PC-3 (cell line): ENCODE measurements at regions not wholly inside any gene's neighbourhood (a gene's known extent, or its start where the extent isn't known, plus 50 kb on each side); places are given as distances from the start of the nearest gene placed in this dataset.

Experiments used
- ATAC-seq: fragments of 200-7000 bp; cut with Tn5 transposase; 2 replicates; pipeline ENCODE4 v1.9.1; 2020; ENCODE audit warnings: mild to moderate bottlenecking, moderate library complexity
- BruUV-seq: library from RNA; stranded (reverse); fragments of 400-500 nt; replicated peaks from 2 replicates; lab custom pipeline; 2021; lab: Mats Ljungman, UMichigan
- CTCF ChIA-PET: fragments of 300-600 bp; sonication (Branson Sonifier 250); formaldehyde crosslinking; loops from one replicate; lab custom pipeline; 2022; ENCODE audit warnings: antibody characterized with exemption; lab: Charles Lee
- POLR2A ChIA-PET: fragments of 300-600 bp; sonication (Branson Sonifier 250); formaldehyde crosslinking; loops from one replicate; lab custom pipeline; 2022; ENCODE audit warnings: antibody characterized with exemption; ENCODE audit not compliant: unreplicated experiment; lab: Charles Lee
- DNase-seq: peaks from one replicate; pipeline ENCODE4 v3.0.0-alpha.2; 2015
- H2AFZ ChIP-seq: fragments of 300-600 bp; sonication (generic); 2 replicates; pipeline ENCODE4 v1.6.0; 2016; ENCODE audit warnings: antibody characterized with exemption, low read length
- H3F3A ChIP-seq: fragments of 300-600 bp; sonication (generic); one replicate; pipeline ENCODE4 v1.6.0; 2017; ENCODE audit warnings: antibody characterized with exemption, low read length, control low read depth, mild to moderate bottlenecking; ENCODE audit not compliant: unreplicated experiment
- H3K27ac ChIP-seq: fragments of 300-600 bp; sonication (generic); 2 replicates; pipeline ENCODE4 v1.5.1; 2016; ENCODE audit warnings: mild to moderate bottlenecking, low read length
- H3K27me3 ChIP-seq: fragments of 300-600 bp; sonication (generic); 2 replicates; pipeline ENCODE4 v1.6.1; 2016; ENCODE audit warnings: low read length, mixed read lengths
- H3K36me3 ChIP-seq: fragments of 300-600 bp; sonication (generic); 2 replicates; pipeline ENCODE4 v1.6.1; 2016; ENCODE audit warnings: low read depth, mixed run types, low read length, mixed read lengths
- H3K4me1 ChIP-seq: fragments of 300-600 bp; sonication (generic); 2 replicates; pipeline ENCODE4 v1.5.1; 2016; ENCODE audit warnings: low read length; ENCODE audit not compliant: insufficient read depth
- H3K4me2 ChIP-seq: fragments of 300-600 bp; sonication (generic); 2 replicates; pipeline ENCODE4 v1.6.0; 2016; ENCODE audit warnings: low read length
- H3K4me3 ChIP-seq: fragments of 300-600 bp; sonication (generic); 2 replicates; pipeline ENCODE4 v1.5.1; 2016; ENCODE audit warnings: mild to moderate bottlenecking, low read length, mixed read lengths
- H3K79me2 ChIP-seq: fragments of 300-600 bp; sonication (generic); 2 replicates; pipeline ENCODE4 v1.6.1; 2017; ENCODE audit warnings: low read length, mixed read lengths
- H3K9ac ChIP-seq: fragments of 300-600 bp; sonication (generic); 2 replicates; pipeline ENCODE4 v1.6.0; 2016; ENCODE audit warnings: mild to moderate bottlenecking, low read length
- H3K9me2 ChIP-seq: fragments of 300-600 bp; sonication (generic); replicated peaks from 2 replicates; pipeline ENCODE4 v1.6.1; 2016; ENCODE audit warnings: mixed run types, low read length, mixed read lengths
- H3K9me3 ChIP-seq: fragments of 300-600 bp; sonication (generic); 2 replicates; pipeline ENCODE4 v1.6.1; 2016; ENCODE audit warnings: low read length, mixed read lengths
- H4K20me1 ChIP-seq: fragments of 300-600 bp; sonication (generic); 2 replicates; pipeline ENCODE4 v1.6.1; 2016; ENCODE audit warnings: low read length, mixed read lengths
- EZH2 ChIP-seq: fragments of 300-600 bp; sonication (generic); IDR thresholded peaks from one replicate; pipeline ENCODE4 v1.6.1; 2017; ENCODE audit warnings: antibody characterized with exemption, mild to moderate bottlenecking, low read length; ENCODE audit not compliant: unreplicated experiment
- EZH2phosphoT487 ChIP-seq: fragments of 300-600 bp; sonication (generic); IDR thresholded peaks from 2 replicates; pipeline ENCODE4 v1.6.1; 2018; ENCODE audit warnings: mild to moderate bottlenecking, antibody characterized with exemption, low read length, borderline replicate concordance
- intact Hi-C: fragments of 100-400 bp; cut with micrococcal nuclease; formaldehyde crosslinking; loops from 2 replicates; pipeline ENCODE4 v1.9.0; 2023
- TF ChIP-seq, protein P1 (sequence below): fragments of 300-600 bp; sonication (generic); conservative IDR thresholded peaks from 2 replicates; pipeline ENCODE4 v1.5.1; 2017; ENCODE audit warnings: antibody characterized with exemption, low read depth, mild to moderate bottlenecking, low read length

GRCh38 chr2:179354739-179355537, 90.3 kb upstream of the SESTD1 start:
- Histone ChIP-seq H3K9me2 (no peaks in the 10 kb centered on the region), H3K27me3 (no peaks in the 10 kb centered on the region), H2AFZ (no peak overlapping the region), H3K9me3 (no peaks in the 10 kb centered on the region), H3K4me3 (no peak overlapping the region), H3K36me3 (no peaks in the 10 kb centered on the region), H3K27ac (no peak overlapping the region), H3K79me2 (no peaks in the 10 kb centered on the region), H3K4me1 (no peaks in the 10 kb centered on the region), H3F3A (no peaks in the 10 kb centered on the region), H3K9ac (no peak overlapping the region), H3K4me2 (no peak overlapping the region), H4K20me1 (no peaks in the 10 kb centered on the region)
- intact Hi-C loops: loop anchor here (1.0 to 5.0 kb wide), 2 partner anchors 57 to 396 kb away; no protein-coding TSS in a partner anchor
- ATAC-seq (no peak), DNase-seq (peak; percentile 44)
- TF ChIP-seq EZH2: no peak
- TF ChIP-seq, protein P1, sequence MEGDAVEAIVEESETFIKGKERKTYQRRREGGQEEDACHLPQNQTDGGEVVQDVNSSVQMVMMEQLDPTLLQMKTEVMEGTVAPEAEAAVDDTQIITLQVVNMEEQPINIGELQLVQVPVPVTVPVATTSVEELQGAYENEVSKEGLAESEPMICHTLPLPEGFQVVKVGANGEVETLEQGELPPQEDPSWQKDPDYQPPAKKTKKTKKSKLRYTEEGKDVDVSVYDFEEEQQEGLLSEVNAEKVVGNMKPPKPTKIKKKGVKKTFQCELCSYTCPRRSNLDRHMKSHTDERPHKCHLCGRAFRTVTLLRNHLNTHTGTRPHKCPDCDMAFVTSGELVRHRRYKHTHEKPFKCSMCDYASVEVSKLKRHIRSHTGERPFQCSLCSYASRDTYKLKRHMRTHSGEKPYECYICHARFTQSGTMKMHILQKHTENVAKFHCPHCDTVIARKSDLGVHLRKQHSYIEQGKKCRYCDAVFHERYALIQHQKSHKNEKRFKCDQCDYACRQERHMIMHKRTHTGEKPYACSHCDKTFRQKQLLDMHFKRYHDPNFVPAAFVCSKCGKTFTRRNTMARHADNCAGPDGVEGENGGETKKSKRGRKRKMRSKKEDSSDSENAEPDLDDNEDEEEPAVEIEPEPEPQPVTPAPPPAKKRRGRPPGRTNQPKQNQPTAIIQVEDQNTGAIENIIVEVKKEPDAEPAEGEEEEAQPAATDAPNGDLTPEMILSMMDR: peak; percentile 73
- ChIA-PET CTCF (no interaction called here), POLR2A (no interaction called here)
- no TSS peak for BruUV-seq

DNA sequence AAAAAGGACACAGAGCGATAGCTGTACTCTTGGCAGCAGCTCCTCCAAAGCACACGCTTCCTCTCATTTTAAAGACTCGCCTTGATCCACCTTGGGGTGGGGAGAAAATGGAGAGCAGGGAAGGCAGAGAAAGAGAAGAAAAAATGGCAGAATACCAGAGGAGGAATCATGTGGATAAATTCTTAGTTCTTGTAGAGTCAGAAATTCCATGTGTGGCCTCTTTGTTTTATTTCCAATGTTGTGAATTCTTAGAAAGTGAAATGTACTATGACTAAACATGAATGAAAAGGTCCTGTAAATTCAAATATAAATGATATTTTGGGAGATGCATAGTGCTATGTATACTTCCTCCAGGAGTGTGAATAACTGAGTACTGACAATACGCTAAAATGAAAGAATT, 89.7 kb upstream of the SESTD1 start:
- no peaks in the 10 kb centered on the region for H3K9me3 ChIP-seq
- ATAC-seq: no peak

GRCh38 chr2:179352181-179352580, 87.5 kb upstream of the SESTD1 start:
- DNase-seq (no peak), ATAC-seq (no peak)
- intact Hi-C loops: no loop called here
- H3K79me2 ChIP-seq: no peaks in the 10 kb centered on the region
- no peak overlapping the region for H3K4me2 ChIP-seq
- no peak overlapping the region for H3K4me3 ChIP-seq
- H3K27me3 ChIP-seq: no peaks in the 10 kb centered on the region
- H3K4me1 ChIP-seq: no peaks in the 10 kb centered on the region
- ChIA-PET POLR2A (no interaction called here), CTCF (no interaction called here)
- H2AFZ ChIP-seq: no peak overlapping the region
- H3K9me3 ChIP-seq: no peaks in the 10 kb centered on the region
- no peak overlapping the region for H3K27ac ChIP-seq
- H3K9ac ChIP-seq: no peak overlapping the region
- no peaks in the 10 kb centered on the region for H4K20me1 ChIP-seq
- H3K36me3 ChIP-seq: no peaks in the 10 kb centered on the region
- TF ChIP-seq EZH2phosphoT487: no peak
- TF ChIP-seq, protein P1: no peak
- TF ChIP-seq EZH2: no peak
- no peaks in the 10 kb centered on the region for H3K9me2 ChIP-seq
- BruUV-seq: no TSS peak
- H3F3A ChIP-seq: no peaks in the 10 kb centered on the region

More for the DNA sequence above, 89.7 kb upstream of the SESTD1 start:
- Histone ChIP-seq H3K27me3 (no peaks in the 10 kb centered on the region), H3K4me3 (no peak overlapping the region), H3K36me3 (no peaks in the 10 kb centered on the region), H3K27ac (no peak overlapping the region), H3K79me2 (no peaks in the 10 kb centered on the region), H3K9ac (no peak overlapping the region), H2AFZ (no peak overlapping the region), H4K20me1 (no peaks in the 10 kb centered on the region), H3K4me1 (no peaks in the 10 kb centered on the region), H3F3A (no peaks in the 10 kb centered on the region), H3K4me2 (no peak overlapping the region), H3K9me2 (no peaks in the 10 kb centered on the region)
- CTCF ChIA-PET: interaction anchor here (0.8 kb wide), 1 partner anchor 136 kb away, joined by 3 read pairs; no protein-coding TSS in a partner anchor
- no peak for TF ChIP-seq EZH2
- TF ChIP-seq, protein P1: no peak
- TF ChIP-seq EZH2phosphoT487: no peak
- POLR2A ChIA-PET: no interaction called here
- no peak for DNase-seq
- intact Hi-C loops: loop anchor here (1.0 kb wide), 1 partner anchor 397 kb away; no protein-coding TSS in a partner anchor
- no TSS peak for BruUV-seq
